HG03354 (cell line): ENCODE measurements at regions not wholly inside any gene's neighbourhood (a gene's known extent, or its start where the extent isn't known, plus 50 kb on each side); places are given as distances from the start of the nearest gene placed in this dataset.

Experiments used
- ATAC-seq: cut with Tn5 transposase; IDR thresholded peaks from one replicate; pipeline ENCODE4 v1.9.1; 2021; ENCODE audit warnings: mild to moderate bottlenecking; ENCODE audit not compliant: unreplicated experiment, poor library complexity, severe bottlenecking

DNA sequence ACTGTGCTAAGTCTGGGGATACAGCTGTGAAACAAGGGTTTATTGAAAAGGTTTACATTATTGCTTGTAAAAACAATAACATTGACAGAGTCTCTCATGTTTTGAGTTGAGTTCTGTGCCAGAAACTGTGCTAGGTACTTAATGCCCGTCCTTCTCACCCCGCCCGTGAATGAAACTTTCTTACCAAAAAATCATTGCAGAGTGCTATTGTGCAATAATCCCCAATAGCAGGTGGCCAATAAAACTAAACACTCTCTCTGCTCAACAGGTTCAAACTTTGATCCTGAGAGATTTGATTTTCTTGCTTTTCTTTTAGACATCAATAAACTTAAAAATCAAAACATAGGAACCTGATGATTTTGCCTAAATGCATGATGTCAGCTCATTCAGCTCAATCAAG is 441.6 kb downstream of the HAPSTR1 start:
- ATAC-seq: no peak

DNA sequence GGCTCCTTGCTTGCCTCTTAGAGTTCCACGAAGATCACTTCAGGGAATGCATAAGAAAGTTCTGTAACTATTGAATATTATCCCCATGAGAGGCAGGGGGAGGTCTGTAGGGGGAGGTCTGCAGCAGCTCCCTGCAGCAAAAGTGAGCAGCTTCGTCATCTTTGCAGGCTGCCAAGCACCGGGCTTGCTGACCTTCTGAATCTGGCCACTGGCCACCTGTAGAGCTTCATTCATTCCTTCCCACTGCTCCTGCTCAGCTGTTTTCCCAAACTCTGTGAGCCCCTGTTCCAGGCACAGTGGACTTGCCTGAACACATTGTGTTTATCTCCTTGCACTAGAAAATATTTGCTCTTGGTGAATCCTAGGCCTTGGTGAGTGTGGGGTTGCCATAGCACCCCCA is 443.3 kb downstream of the HAPSTR1 start:
- no peak for ATAC-seq

DNA sequence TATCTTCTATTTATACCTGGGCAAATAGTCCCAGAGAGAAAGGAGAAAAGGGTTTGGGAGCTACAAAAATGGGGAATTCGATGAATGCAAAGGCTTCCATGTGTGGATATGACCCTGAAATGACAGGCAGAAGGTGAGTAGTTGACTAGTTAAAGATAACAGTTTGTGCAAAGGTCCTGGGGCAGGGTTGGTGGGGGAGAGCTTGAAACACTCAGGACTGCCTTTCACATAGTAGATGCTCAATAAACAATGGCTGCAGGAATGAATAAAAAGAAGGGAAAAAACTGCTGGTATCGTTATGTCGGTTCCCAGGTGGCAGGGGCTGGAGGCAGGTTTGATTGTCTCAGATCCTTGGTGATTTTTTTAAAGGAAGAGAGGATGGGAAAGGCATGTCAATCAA is 445.5 kb downstream of the HAPSTR1 start:
- ATAC-seq: no peak

DNA sequence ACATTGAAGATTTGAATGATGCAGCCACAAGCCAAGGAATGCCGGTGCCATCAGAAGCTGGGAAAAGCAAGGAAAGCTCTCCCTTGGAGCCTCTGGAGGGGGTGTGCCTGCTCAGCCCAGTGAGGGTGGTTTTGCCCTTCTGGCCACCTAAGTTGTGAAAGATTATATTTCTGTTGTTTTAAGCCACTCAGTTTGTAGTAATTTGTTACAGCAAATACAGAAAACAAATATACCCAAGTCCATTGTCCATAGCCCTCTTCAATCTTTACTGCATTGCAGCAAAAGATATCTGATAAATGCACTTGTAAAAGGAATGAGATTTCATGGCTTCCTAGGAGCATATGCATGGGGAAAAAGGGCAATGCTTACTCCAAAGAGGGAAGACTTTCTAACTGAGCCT is 447.9 kb downstream of the HAPSTR1 start:
- ATAC-seq: no peak

DNA sequence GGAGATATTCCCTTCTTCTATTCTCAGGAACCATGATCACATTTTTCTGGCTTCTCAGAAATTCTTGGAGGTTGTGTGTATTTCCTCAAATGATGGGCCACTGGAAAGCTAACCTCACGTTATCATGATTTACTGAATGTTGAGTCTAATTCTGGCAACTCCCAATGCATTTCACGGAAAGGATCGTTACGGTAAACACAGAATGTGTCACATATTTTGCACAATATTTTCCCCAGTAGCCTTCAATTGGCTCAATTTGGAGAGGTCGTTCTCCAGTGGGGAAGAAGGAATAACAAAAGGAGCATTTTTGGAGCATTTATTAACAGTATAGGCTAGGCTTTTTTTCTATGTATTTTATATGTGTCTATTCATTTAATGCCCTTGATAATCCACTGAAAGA is 450.3 kb downstream of the HAPSTR1 start:
- ATAC-seq: no peak

DNA sequence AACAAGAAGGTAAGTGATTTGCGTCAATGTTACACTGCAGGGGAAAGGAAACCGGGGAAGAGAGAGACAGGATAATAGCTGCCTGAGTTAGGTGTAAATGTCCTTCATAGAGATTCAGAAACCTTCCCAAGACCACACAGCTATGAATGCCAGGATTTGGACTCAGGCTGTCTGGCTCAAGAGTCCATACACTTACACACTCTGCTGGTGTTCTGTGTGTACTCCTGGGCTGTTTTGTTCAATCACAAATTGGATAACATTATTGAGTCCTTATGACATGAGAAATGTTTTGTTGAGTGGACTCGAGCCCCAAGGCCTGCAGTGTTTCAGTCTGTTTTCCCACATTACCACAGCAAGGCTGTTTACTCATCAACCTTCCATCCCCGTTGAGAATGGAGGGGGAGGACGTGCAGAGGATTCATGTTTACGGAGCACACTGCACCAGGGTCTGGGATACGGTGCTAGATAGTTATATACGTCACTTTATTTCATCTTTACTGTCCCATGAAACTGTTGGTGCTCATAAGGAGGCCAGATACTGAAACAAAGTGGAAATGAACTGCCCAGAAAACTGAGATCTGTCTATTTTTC is 450.8 kb downstream of the HAPSTR1 start:
- ATAC-seq: no peak

DNA sequence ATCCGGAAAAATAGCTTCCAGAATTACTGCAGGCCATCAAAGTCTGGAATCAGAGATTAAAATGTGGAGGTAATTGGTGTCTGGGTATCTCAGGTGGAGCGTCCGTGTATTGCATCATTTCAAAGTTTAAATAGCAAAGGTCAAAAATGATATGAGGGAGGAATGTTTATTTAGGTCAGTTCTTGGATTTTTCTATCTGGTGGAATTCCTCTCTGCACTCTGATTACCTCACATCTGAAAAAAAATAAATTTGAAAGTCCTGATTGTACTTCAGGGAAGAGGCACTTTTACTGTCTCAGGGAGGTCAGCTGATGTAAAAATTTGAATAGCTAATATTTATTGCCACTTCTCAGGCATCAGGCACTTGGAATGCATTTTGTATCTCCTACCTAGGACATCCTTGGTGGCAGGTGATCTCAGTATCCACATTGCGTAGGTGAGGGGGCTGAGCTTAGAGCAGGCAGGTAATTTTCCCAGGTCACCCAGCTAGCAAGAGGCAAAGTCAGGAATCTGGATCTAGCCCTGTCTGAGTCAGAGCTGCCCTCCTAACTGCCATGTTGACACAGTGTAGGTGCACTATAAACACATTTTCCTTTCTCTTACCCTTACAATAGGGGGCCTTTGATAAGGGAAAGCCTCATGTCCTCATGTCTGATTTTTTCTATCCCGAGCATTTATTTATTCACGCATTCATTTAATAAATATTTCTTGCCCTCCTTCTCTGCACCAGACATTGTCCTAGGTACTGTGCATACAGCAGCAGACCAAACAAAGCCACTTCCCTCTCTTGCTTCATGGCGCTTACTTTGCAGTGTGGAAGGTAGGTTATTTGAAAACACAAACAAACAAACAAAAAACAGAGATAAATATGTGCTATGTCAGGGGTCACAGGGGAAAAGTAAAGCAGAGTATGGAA is 454.3 kb downstream of the HAPSTR1 start:
- no peak for ATAC-seq

DNA sequence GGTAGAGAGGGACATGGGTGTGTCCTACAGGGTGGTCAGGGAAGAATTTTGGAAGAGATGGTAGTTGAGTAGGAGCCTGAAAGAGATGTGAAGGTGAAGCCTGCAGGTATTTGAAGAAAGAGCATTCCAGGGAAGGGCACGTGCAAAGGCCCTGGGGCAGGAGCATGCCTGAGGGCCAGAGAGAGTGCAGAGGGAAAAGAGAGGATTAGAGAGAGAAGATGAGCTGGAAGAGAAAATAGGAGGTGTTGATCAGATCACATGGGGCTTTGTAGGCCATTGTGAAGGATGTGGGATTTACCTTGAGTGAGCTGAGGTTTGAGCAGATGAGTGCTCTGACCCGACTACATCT is 455.0 kb downstream of the HAPSTR1 start:
- no peak for ATAC-seq

DNA sequence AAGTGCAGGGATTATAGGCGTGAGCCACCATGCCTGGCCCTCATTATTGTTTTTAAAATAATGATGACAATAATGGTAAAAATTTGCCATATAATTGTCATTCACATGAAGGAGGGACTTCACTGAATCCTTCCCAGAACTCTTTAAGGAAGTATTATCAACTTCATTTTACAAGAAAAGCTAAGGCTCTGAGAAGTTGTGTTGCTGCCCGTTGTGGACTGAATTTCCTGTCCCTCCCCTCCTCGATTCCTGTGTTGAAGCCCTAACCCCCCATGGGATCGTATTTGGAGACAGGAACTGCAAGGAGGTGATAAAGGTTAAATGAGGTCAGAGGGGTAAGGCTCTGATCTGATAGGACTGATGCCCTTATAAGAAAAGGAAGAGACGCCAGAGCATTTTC is 458.0 kb downstream of the HAPSTR1 start:
- no peak for ATAC-seq

DNA sequence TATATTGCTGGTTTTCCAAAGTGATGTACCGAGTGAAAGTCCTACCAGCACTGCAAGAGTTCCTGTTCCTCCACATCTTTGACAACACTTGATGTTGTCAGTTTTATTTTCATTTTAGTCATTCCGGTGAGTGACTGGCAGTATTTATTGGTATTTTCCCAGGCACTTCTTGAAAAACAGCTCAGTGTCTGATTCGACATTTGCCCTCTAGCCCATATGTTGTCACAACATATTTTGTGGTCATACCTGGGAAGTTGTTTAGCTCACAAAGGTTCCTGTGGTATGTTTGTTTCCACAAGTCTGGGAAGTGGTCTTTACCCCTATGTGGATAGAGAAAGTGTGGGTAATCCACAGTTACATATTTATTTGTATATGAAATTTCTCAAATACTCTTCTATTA is 463.6 kb downstream of the HAPSTR1 start:
- no peak for ATAC-seq

DNA sequence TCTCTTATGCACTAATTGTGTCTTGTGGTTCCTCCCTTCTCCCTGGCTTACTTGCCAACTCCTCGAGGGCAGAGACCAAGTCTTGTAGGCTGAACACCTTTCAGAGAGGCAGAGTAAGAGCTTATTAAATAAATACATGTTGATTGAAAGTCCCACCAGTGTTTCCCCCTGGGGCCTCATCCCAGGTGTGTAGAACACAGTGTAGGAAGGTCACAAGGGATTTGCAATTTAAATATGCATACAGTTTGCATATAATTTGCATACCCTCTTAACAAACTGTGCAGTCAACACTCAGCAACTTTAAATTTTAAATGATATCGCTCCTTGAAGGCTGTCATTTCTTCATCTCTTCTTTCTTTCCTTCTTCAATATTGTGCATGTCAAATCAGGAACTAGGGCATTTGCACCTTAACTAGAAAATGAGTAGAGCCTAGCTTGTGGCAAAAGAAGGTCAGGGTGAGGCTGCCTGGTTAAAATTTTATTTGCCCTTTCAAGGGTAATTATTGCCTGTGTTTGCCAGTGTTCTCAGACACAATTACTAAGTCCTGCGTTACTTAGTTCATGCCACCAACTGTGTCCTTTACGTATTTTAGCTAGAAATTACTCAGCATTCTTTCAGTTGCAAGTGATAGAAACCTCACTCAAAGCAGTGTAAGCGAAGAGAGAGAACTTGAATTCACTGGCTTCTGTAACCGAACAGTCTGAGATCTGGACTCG is 465.7 kb downstream of the HAPSTR1 start:
- ATAC-seq: peak; percentile 76

DNA sequence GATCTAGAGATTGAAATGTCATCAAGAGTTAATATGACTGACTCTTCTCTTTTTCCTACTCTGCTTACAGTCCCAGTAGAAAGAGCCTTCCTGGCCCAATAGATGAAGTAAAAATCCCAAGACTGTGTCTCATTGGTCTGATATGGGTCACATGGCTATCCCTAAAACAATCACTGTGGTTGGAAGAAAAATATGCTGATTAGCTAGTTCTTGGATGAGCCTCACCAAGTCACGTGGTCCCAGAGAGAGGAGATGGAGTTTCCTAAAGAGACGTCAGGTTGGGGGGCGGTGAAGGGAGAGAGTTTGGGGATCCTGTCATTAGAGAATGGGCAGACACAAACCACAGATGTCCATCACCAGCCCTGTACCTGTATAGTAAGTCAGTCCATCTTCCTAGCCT is 466.3 kb downstream of the HAPSTR1 start:
- no peak for ATAC-seq

DNA sequence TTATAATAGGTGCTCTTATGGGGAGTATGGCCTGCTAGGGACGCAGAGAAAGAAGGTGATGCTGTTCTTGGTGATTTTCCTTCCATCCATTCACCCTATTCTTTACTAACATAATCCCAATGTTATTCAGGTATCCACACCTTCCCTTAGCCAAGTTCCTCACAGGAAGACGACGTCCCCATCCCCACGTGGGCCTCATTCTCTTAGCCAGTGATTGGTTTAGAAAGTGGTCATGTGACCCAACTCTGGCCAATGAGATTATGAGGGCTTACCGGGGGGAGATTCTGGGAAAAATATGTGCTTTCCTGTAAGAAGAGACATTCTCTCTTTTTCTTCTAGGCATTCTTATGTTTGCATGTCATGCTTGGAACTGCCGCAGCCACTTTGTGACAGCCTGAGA is 474.7 kb downstream of the HAPSTR1 start:
- ATAC-seq: no peak

DNA sequence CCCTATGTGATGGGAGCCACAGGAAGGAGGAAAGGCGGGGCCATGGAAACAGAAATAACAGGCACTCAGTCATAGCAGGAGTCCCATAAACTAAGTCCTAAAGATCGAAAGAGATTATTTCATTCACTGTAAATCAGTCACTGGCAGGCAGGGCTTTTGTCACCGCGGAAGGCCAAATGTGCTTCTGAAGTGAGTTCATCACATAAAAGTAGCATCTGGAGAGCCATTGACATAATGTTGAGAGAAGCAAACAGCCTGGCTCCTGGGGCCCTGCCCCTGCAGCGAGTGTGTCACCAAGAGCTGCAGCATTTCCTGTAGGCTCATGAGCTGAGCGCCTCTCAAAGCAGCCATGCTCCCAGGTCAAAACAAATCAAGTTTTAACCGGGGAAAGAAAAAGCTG is 476.2 kb downstream of the HAPSTR1 start:
- ATAC-seq: peak; percentile 67

DNA sequence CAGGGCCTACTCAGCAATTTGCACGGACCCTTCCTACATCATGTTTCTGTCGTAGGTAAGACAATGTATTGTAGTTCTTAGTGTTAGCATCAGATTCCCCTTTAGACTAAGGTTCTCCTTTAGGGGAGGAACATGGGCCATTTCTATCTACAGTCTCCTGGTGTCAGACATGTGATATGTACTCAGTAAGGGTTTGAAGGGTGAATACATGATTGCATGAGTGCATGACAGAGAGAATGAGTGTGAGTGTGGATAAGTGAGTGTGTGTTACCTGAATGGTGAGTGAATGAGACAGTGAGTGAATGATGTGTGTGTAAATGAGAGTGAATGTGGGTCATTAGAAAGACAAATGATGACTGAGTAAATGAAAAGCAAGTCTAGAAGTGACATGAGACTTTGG is 476.8 kb downstream of the HAPSTR1 start:
- ATAC-seq: no peak

DNA sequence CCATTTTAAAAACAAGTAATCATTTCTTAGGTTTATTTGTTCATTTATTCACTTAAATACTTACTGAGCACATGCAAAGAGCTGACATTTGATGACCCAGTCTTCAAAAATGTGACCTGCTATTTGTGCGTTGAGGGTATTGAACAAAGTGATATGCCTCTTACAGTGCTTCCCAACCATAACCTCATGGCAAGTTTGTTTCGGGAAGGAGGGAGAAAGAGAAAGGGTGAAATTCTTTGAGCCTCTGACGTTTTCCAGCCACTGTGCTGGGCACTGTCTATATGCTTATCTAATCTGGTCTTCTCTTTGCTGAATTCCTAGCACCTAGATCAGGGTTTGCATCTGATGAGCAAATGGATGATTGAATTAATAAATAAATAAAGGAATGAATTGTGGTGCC is 479.1 kb downstream of the HAPSTR1 start:
- ATAC-seq: no peak

DNA sequence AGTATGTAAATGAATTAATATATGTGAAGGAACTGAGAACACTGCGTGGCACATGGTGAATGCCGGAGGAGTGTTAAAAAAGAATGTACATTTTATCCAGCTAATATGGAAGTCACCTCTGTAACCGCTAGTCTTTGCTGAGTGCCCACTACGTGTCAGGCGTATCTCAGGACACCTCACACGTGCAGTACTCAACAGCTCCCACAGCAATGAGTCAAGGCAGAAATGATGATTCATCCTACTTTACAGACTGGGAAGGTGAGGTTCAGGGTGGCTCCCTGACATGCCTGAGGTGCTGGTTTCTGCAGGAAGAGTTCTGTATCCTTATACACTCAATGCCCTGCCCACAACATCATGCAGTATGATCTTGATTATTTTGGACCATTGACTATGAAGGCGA is 487.0 kb downstream of the HAPSTR1 start:
- no peak for ATAC-seq

DNA sequence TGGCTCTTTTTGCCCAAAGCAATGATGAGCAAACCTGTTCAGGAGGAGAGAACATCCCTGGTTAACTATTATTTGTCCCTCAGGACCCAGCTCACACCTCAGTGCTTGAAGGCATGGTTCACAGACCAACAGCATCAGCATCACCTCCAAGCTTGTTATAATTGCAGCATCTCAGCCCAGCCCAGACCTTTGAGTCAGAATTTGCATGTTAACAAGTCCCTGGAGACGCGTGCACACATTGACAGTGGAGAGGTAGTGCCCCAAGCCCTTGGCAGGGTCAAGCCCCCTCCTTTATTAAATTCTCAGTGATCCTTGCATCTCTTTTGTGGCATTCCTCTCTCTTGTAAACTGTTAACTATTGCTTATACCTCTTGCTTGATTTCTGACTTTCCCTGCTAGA is 488.6 kb downstream of the HAPSTR1 start:
- no peak for ATAC-seq

DNA sequence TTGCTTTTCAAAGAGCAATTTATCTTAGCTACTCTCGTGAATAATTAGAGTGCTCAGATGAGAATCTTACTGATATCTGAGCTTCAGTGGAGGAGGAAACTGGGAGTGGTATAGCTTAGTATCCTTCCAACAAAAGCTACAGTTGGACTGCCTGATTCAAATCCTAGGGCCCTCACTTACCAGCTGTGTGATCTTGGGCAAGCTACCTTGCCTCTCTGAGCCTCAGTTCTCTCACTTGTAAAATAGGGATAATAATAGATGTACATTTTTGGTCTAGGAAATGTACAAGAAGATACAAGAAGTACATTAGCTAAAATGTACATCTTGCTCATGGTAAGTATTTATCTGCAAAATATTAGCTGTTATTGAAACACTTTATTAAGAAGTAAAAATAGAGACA is 502.0 kb downstream of the HAPSTR1 start:
- ATAC-seq: no peak

DNA sequence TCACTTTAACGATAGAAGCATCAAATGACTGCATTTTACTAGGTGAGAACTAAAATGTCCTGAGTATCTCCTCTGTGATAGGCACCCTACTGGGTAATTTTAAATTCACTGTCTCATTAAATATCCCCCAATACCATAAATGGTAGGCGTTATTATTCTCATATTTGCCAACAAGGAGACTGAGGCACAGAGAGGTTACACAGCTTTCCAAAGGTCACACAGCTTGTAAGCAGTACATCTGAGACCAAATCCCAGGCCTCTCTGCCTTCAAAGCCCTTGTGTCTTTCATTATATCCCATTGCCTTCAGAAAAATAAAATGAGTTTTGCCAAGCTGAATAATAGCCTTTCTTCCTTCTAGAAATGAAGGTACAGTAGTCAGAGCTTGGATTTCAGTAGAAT is 502.6 kb downstream of the HAPSTR1 start:
- no peak for ATAC-seq

DNA sequence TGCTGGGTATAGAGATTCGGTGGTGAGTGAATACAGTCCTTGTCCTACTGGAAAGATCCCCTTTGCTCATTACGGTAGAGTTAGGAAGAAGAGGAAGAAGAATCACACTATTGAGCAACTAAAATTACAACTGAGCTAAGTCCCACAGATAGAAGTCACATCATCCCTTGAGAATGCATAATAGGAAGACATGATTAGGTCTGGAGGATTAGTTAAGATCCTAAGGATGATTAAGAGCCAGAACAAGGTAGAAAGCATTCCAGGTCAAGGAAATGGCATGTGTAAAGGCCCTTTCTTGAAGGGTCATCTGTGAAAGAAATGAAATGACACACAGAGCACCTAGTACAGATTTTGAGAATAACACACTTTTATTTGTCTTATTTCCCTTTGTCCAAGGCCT is 503.5 kb downstream of the HAPSTR1 start:
- ATAC-seq: no peak
